Uterus (tissue), 3 donors: ENCODE measurements at regions not wholly inside any gene's neighbourhood (a gene's known extent, or its start where the extent isn't known, plus 50 kb on each side); places are given as distances from the start of the nearest gene placed in this dataset.

Experiments used
- DNase-seq, 2 donors: peaks; one replicate each; pipeline ENCODE4 v3.0.0-alpha.2; 2019 to 2020
- H3K27ac ChIP-seq, 2 donors: fragments of 200-600 bp; sonication (generic); 1 replicate in 1 of 2; 2 replicates in 1 of 2; pipeline ENCODE4 v1.5.1; 2016 to 2018
- H3K27me3 ChIP-seq, 2 donors: fragments of 200-600 bp; sonication (generic); one replicate each; pipeline ENCODE4 v1.5.1; 2018 to 2019; ENCODE audit warnings: control low read depth in 1 of 2
- H3K36me3 ChIP-seq, 2 donors: fragments of 200-600 bp; sonication (generic); one replicate each; pipeline ENCODE4 v1.5.1; 2019; ENCODE audit warnings: control low read depth in 1 of 2
- H3K4me1 ChIP-seq, 2 donors: fragments of 200-600 bp; sonication (generic); one replicate each; pipeline ENCODE4 v1.5.1; 2018 to 2019; ENCODE audit warnings: control low read depth in 1 of 2
- H3K4me3 ChIP-seq, 2 donors: fragments of 200-600 bp; sonication (generic); 1 replicate in 1 of 2; 2 replicates in 1 of 2; pipeline ENCODE4 v1.5.1; 2018 to 2019; ENCODE audit warnings: mild to moderate bottlenecking in 1 of 2
- H3K9me3 ChIP-seq, 2 donors: fragments of 200-600 bp; sonication (generic); one replicate each; pipeline ENCODE4 v1.5.1; 2019; ENCODE audit warnings: control low read depth in 1 of 2
- POLR2A ChIP-seq, 2 donors: fragments of 450-650 bp; IDR thresholded peaks; one replicate each; pipeline ENCODE4 v1.6.1; 2016; ENCODE audit warnings: antibody characterized with exemption in 2 of 2, mild to moderate bottlenecking in 1 of 2, moderate library complexity in 1 of 2
- intact Hi-C: fragments of 100-400 bp; cut with DNase I; formaldehyde crosslinking; loops from one replicate; pipeline ENCODE4 v1.15.1; 2023; ENCODE audit warnings: low total_unique reads
- TF ChIP-seq, protein P1 (sequence below), 4 experiments: fragments of 200-600 bp in 2 of 4; fragments of 450-650 bp in 2 of 4; sonication (generic) in 2 of 4; IDR thresholded peaks; one replicate each; pipeline ENCODE4 v1.5.1; 2016 to 2019; ENCODE audit warnings: antibody characterized with exemption in 4 of 4, mild to moderate bottlenecking in 2 of 4, moderate library complexity in 1 of 4
- donor health status: DM: yes; HTN: yes; CAD: no.

DNA sequence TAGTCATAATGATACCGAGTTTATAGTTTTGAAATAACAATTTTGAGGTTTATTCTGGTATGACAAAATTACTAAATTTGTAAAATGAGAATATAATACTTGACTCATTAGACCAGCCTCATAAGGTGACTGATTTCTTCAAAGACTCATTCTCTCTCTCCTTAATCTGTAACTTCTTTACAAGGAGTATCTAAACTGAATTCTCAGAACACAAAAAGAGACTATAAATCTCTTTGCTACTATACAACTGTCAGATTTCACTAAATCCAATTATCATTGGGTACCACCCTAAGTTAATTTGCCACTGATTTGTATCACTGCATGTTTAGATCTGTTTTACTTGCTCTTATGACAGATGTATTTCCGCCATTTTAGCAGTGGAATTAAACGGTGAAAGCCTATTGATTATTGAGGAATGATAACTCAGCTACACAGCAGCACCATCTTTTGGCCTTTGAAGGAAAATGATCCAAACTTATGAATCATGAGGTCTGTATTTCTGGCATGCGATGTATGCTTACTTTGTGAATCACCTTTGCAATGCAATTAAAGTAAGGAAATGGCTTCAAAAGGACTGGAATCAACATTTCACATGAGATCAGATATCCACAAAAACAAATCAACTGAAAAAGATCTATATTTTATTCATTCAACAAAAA, 161.2 kb downstream of the RERGL start:
- DNase-seq: no peak
- Histone ChIP-seq H3K27me3 (no peaks in the 10 kb centered on the region), H3K36me3 (no peaks in the 10 kb centered on the region), H3K9me3 (no peaks in the 10 kb centered on the region), H3K4me3 (no peak overlapping the region), H3K27ac (no peak overlapping the region), H3K4me1 (no peaks in the 10 kb centered on the region)
- intact Hi-C loops: no loop called here
- no peak for TF ChIP-seq POLR2A (IDR thresholded peaks at IDR 0.05)
- TF ChIP-seq, protein P1, sequence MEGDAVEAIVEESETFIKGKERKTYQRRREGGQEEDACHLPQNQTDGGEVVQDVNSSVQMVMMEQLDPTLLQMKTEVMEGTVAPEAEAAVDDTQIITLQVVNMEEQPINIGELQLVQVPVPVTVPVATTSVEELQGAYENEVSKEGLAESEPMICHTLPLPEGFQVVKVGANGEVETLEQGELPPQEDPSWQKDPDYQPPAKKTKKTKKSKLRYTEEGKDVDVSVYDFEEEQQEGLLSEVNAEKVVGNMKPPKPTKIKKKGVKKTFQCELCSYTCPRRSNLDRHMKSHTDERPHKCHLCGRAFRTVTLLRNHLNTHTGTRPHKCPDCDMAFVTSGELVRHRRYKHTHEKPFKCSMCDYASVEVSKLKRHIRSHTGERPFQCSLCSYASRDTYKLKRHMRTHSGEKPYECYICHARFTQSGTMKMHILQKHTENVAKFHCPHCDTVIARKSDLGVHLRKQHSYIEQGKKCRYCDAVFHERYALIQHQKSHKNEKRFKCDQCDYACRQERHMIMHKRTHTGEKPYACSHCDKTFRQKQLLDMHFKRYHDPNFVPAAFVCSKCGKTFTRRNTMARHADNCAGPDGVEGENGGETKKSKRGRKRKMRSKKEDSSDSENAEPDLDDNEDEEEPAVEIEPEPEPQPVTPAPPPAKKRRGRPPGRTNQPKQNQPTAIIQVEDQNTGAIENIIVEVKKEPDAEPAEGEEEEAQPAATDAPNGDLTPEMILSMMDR (IDR thresholded peaks at IDR 0.05): no peak

DNA sequence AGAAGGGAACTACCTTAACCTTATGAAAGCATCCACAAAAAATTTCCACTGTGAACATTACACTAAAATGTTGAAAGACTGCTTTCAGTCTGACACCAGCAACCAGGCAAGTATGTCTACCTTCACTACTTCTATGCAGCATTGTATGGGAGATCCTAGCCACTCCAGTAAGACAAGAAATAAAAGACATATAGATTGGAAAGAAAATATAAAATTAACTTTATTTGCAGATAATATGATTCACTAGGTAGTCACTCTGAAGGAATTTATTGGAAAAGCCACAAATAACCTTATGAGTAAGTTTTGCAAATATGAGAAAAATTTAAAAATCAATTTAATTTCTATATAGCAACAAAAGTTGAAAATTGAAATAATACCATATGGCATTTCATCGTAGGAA, 172.0 kb downstream of the RERGL start:
- Histone ChIP-seq H3K36me3 (no peaks in the 10 kb centered on the region), H3K9me3 (peaks cover 0 to 3% of the 10 kb centered on the region in 2 donors), H3K4me3 (no peak overlapping the region), H3K27ac (no peak overlapping the region), H3K27me3 (no peaks in the 10 kb centered on the region), H3K4me1 (no peaks in the 10 kb centered on the region)
- DNase-seq: no peak
- TF ChIP-seq POLR2A (IDR thresholded peaks at IDR 0.05): no peak
- TF ChIP-seq, protein P1 (IDR thresholded peaks at IDR 0.05): no peak
- intact Hi-C loops: no loop called here

DNA sequence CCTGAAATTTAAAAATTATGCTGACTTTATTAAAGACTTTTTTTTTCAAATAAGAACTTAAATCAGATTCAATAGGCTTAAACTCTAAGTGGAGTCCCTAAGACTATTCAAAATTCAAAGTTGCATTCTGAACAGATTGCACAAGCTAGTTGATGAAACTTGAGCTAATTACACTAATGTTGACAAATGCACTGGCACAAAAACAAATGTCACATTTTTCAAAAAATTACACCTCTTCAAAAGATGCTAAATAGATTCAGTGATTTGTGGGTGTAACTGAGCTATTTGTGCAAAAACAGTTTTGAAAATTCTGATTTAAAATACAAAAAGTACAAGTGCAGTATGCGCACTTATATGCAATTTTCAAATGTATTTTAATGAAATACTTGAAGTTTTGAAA, 205.4 kb downstream of the RERGL start:
- Histone ChIP-seq H3K36me3 (no peaks in the 10 kb centered on the region), H3K27ac (no peak overlapping the region), H3K4me3 (no peak overlapping the region), H3K4me1 (no peaks in the 10 kb centered on the region), H3K27me3 (no peaks in the 10 kb centered on the region), H3K9me3 (no peaks in the 10 kb centered on the region)
- intact Hi-C loops: no loop called here
- DNase-seq: no peak
- TF ChIP-seq, protein P1 (IDR thresholded peaks at IDR 0.05): no peak
- no peak for TF ChIP-seq POLR2A (IDR thresholded peaks at IDR 0.05)

DNA sequence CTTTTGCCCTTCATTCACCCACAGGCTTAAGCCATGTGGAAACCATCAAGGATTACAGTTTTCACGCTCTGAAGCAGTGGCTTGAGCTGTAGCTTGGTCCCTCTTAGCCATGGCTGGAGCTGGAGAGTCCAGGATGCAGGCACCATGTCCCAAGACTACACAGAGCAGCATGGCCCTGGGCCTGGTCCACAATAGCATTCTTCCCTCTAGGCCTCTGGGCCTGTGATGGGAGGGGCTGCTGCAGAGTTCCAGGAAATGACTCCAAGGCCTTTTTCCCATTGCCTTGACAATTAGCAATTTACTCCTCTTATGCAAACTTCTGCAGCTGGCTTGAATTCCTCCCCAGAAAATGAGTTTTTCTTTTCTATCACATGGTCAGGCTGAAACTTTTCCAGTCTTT, 211.3 kb downstream of the RERGL start:
- Histone ChIP-seq H3K27ac (no peak overlapping the region), H3K4me3 (no peak overlapping the region), H3K27me3 (no peaks in the 10 kb centered on the region), H3K9me3 (no peaks in the 10 kb centered on the region), H3K36me3 (no peaks in the 10 kb centered on the region), H3K4me1 (no peaks in the 10 kb centered on the region)
- TF ChIP-seq POLR2A (IDR thresholded peaks at IDR 0.05): no peak
- TF ChIP-seq, protein P1 (IDR thresholded peaks at IDR 0.05): no peak
- no peak for DNase-seq
- intact Hi-C loops: no loop called here

DNA sequence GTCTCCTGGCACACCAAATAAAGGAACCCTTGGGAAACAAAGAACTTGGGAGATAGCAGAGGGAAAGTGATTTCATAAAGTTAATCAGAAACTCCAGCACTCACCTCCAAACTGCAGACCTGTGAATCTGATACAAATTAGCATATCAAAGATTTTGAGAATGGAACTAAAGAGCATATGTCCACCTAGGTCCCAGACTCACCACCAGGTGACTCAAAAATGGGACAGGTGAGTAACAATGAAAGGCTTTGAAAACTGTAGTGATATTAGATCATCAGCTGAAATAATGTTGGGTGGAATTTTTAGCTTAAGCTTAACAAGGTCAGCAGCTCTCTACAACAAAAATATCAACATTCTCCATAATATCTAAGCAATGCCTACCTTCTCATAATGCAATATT, 214.8 kb downstream of the RERGL start:
- H3K36me3 ChIP-seq: no peaks in the 10 kb centered on the region
- intact Hi-C loops: no loop called here
- no peak for DNase-seq

More for the DNA sequence above, 214.8 kb downstream of the RERGL start:
- Histone ChIP-seq H3K4me3 (no peak overlapping the region), H3K4me1 (no peaks in the 10 kb centered on the region), H3K9me3 (no peaks in the 10 kb centered on the region), H3K27me3 (no peaks in the 10 kb centered on the region), H3K27ac (no peak overlapping the region)
- no peak for TF ChIP-seq POLR2A (IDR thresholded peaks at IDR 0.05)
- TF ChIP-seq, protein P1 (IDR thresholded peaks at IDR 0.05): no peak
